Activated CD8-positive, alpha-beta memory T cell treated with anti-CD3 and anti-CD28 coated beads for 24 hours (primary cell): ENCODE measurements at regions not wholly inside any gene's neighbourhood (a gene's known extent, or its start where the extent isn't known, plus 50 kb on each side); places are given as distances from the start of the nearest gene placed in this dataset.

ENCODE experiments used
- DNase-seq: peaks from one replicate; pipeline ENCODE4 v3.0.0-alpha.2; 2020

- no peak for DNase-seq
These were observed 423.2 kb downstream of the KLF5 start for GRCh38 chr13:73481886-73482445.

GRCh38 chr13:73480779-73481559 lies 422.2 kb downstream of the KLF5 start:
- no peak for DNase-seq

- DNase-seq = no peak
These were observed 421.1 kb downstream of the KLF5 start for GRCh38 chr13:73479856-73480255.

GRCh38 chr13:73479351-73479750 lies 420.5 kb downstream of the KLF5 start:
- DNase-seq = no peak

GRCh38 chr13:73477441-73477840 lies 418.6 kb downstream of the KLF5 start:
- no peak for DNase-seq

- no peak for DNase-seq
These were observed 414.2 kb downstream of the KLF5 start for GRCh38 chr13:73473016-73473415.

- DNase-seq = no peak
These were observed 408.3 kb downstream of the KLF5 start for GRCh38 chr13:73467125-73467524.

GRCh38 chr13:73466561-73466960 lies 407.8 kb downstream of the KLF5 start:
- no peak for DNase-seq

- DNase-seq = no peak
These were observed 406.8 kb downstream of the KLF5 start for GRCh38 chr13:73465617-73465971.

GRCh38 chr13:73464758-73465616 lies 406.2 kb downstream of the KLF5 start:
- no peak for DNase-seq

- no peak for DNase-seq
These were observed 403.4 kb downstream of the KLF5 start for GRCh38 chr13:73462241-73462640.

- no peak for DNase-seq
These were observed 392.6 kb downstream of the KLF5 start for GRCh38 chr13:73451221-73452029.

GRCh38 chr13:73450583-73450982 lies 391.8 kb downstream of the KLF5 start:
- DNase-seq = no peak

GRCh38 chr13:73449252-73449651 lies 390.4 kb downstream of the KLF5 start:
- DNase-seq = no peak

GRCh38 chr13:73440296-73440895 lies 381.6 kb downstream of the KLF5 start:
- no peak for DNase-seq

- no peak for DNase-seq
These were observed 375.1 kb downstream of the KLF5 start for GRCh38 chr13:73433890-73434289.

- no peak for DNase-seq
These were observed 374.7 kb downstream of the KLF5 start for GRCh38 chr13:73433458-73433857.

- DNase-seq = no peak
These were observed 370.9 kb downstream of the KLF5 start for GRCh38 chr13:73429701-73430100.

GRCh38 chr13:73428706-73429105 lies 369.9 kb downstream of the KLF5 start:
- no peak for DNase-seq

GRCh38 chr13:73428137-73428536 lies 369.3 kb downstream of the KLF5 start:
- DNase-seq = no peak

GRCh38 chr13:73422973-73423372 lies 364.2 kb downstream of the KLF5 start:
- DNase-seq = no peak

GRCh38 chr13:73421310-73421912 lies 362.6 kb downstream of the KLF5 start:
- no peak for DNase-seq
